Right cardiac atrium (tissue), 5 donors: ENCODE measurements at regions not wholly inside any gene's neighbourhood (a gene's known extent, or its start where the extent isn't known, plus 50 kb on each side); places are given as distances from the start of the nearest gene placed in this dataset.

Source experiments
- ATAC-seq, 2 donors: fragments of 200-7000 bp; cut with Tn5 transposase; one replicate each; pipeline versions ENCODE4 v1.8.0 to v1.9.1; 2020; ENCODE audit warnings: moderate library complexity in 2 of 2, mild to moderate bottlenecking in 1 of 2
- DNase-seq, 3 donors: peaks; one replicate each; pipeline ENCODE4 v3.0.0-alpha.2; 2020
- H3K27ac ChIP-seq: one replicate; pipeline ENCODE4 v1.5.1; 2013; ENCODE audit warnings: mild to moderate bottlenecking, low read length, control low read depth, moderate library complexity
- H3K27me3 ChIP-seq: one replicate; pipeline ENCODE4 v1.6.1; 2013; ENCODE audit not compliant: control insufficient read depth, insufficient read depth
- H3K4me1 ChIP-seq: one replicate; pipeline ENCODE4 v1.6.1; 2013; ENCODE audit warnings: low read length; ENCODE audit not compliant: control insufficient read depth, insufficient read depth
- H3K4me3 ChIP-seq: one replicate; pipeline ENCODE4 v1.5.1; 2013; ENCODE audit warnings: low read length, control low read depth
- H3K9me3 ChIP-seq: one replicate; pipeline ENCODE4 v1.6.1; 2013; ENCODE audit warnings: low read length; ENCODE audit not compliant: control insufficient read depth
- WGBS: extraction: QIAGEN DNeasy Blood & Tissue Kit; methylation state at CpG from one replicate; pipeline ENCODE4 v1.1.7; 2013; 5-methylcytosine and 5-hydroxymethylcytosine counted together
- intact Hi-C, 4 donors: fragments of 100-400 bp; cut with DNase I; formaldehyde crosslinking; loops; one replicate each; pipeline versions ENCODE4 v1.11.0 to v1.14.0; 2022 to 2023
- donor health status: healthy with polysubstance abuse.
- donor health status: DM: no; HTN: yes; CAD: no.
- donor health status: DM: no; HTN: no; CAD: no.
- donor health status: DM: no; HTN: yes; CAD: no; lungs with severe emphysema.
- donor health status: DM: yes; HTN: yes; CAD: no.

DNA sequence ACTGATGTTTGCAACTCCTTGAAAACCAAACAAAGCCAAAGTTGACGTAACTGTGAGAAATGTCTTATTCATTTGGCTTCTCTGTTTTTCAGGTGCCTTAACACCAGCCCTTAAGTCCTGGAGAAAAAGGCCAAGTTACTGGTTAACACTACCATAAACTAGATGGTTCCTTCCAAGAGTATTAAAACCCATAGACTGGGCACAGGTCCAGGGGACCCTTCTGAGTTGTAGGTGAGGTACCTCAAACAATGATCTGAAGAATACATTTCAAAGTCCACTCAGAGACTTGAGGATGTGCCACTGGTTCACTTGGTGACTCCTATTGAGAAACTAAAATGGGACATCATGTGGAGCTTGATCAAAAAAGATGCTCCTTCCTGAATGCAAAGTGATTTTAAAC lies 87.0 kb downstream of the NKX6-1 start:
- no peaks in the 10 kb centered on the region for H3K9me3 ChIP-seq
- H3K4me3 ChIP-seq = no peak overlapping the region
- no peak overlapping the region for H3K27ac ChIP-seq
- H3K4me1 ChIP-seq = no peaks in the 10 kb centered on the region
- ATAC-seq (no peak), DNase-seq (no peak)
- 93% methylated on average over 1 of the region's 1 CpG for WGBS
- intact Hi-C loops = no loop called here
- no peaks in the 10 kb centered on the region for H3K27me3 ChIP-seq

DNA sequence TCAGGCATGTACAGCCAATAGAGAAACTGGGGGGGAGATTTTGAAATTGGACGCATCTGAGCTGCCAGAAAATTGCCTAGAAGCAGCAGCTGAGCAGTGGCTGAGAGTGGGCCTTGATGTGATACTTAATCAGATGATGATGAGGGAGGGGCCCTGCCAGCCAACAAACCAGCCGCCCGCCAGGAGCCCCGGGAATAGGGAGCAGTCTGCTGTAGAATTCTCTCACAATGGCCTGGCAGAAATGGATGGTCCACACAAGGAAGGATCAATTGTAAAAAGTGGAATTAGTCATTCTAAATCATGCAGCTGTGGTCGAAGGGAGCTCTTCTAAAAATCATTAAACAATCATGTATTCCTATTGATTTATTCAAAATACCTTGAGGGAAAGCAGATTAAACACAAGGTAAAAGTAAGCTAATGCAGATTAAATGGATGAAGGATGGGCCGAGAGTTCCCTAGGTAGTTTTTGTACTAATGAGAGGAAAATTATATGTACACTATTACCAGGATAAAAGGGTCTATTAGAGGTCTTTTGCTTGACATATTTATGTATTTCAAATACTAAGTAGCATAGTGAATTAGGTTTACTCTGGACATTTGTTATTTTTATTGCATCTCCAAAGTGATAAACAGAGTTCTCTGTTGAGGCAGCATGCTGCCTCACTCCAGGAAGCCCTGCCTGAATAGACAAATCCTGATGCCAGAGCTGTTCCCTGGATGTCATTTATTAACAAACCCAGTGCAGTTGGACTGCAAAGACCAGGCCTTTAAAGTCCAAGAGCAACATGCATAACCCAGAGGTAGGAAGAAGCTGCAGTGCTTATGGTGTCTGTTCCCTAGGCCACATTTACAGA lies 91.3 kb downstream of the NKX6-1 start:
- no peak overlapping the region for H3K27ac ChIP-seq
- H3K9me3 ChIP-seq = no peaks in the 10 kb centered on the region
- intact Hi-C loops = no loop called here
- no peak overlapping the region for H3K4me3 ChIP-seq
- H3K27me3 ChIP-seq = no peaks in the 10 kb centered on the region
- ATAC-seq = no peak
- no peaks in the 10 kb centered on the region for H3K4me1 ChIP-seq
- WGBS = 77% methylated on average over 6 of the region's 6 CpGs
- DNase-seq = no peak

DNA sequence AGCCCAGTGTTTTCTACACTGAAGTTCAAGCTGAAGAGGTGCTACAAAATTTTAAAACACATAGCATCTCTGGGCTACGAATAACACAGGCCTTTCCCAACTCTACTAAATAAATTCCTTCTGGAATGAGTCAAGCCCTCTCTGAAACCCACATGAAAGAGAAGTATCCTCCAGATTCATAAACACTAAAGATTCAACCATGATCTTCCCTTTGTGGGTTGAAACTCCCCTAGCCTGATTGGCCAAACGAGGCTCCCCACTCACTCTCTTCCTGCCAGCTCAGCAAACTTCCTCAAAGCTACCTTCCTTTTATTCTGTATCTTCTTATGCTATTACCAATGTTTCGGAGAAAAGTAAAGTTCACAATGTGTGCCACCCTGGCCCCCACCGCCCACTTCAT lies 95.4 kb downstream of the NKX6-1 start:
- DNase-seq (no peak), ATAC-seq (no peak)
- Histone ChIP-seq H3K27me3 (no peaks in the 10 kb centered on the region), H3K9me3 (no peaks in the 10 kb centered on the region), H3K4me3 (no peak overlapping the region), H3K4me1 (no peaks in the 10 kb centered on the region), H3K27ac (no peak overlapping the region)
- intact Hi-C loops = no loop called here
- 79% methylated on average over 4 of the region's 4 CpGs for WGBS

DNA sequence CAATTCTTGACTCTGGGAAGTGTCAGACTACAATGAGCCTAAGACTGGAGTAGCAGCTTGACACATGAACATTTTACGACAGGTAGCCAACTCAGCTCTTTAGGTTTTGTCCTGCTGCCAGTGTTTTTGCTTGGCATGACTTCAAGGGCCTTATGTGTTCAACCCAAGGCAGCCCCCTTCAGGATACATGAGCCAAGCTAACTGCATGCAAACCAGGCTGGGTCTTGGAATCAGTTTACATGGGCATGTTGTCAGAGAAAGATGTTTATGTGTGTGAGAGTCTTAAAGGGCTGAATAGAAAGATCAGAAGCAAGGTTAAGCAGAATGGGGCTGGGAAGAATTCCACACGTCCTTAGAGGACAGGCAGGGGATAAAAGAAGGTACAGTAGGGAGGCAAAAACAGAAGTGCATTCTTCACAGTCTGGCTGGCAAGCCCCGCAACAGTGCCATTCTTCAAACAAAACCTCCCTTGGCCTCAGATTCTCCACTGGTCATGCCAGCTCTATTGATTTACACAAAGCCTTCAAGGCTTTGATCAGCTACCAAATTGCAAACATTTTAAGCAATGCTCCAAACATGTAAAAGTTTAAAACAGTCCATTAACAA lies 97.3 kb downstream of the NKX6-1 start:
- H3K4me1 ChIP-seq = no peaks in the 10 kb centered on the region
- no peak overlapping the region for H3K4me3 ChIP-seq
- intact Hi-C loops = no loop called here
- no peak for ATAC-seq
- no peaks in the 10 kb centered on the region for H3K27me3 ChIP-seq
- DNase-seq = no peak
- H3K9me3 ChIP-seq = no peaks in the 10 kb centered on the region
- H3K27ac ChIP-seq = no peak overlapping the region
- 43% methylated on average over 3 of the region's 3 CpGs for WGBS

- no peak overlapping the region for H3K27ac ChIP-seq
- H3K9me3 ChIP-seq = no peaks in the 10 kb centered on the region
- no peak overlapping the region for H3K4me3 ChIP-seq
- WGBS = 79% methylated on average over 3 of the region's 3 CpGs
- DNase-seq = no peak
- no peaks in the 10 kb centered on the region for H3K4me1 ChIP-seq
- ATAC-seq = no peak
- intact Hi-C loops = no loop called here
- no peaks in the 10 kb centered on the region for H3K27me3 ChIP-seq
Observed at GRCh38 chr4:84394386-84394785, 104.7 kb downstream of the NKX6-1 start.

- Histone ChIP-seq H3K4me1 (no peaks in the 10 kb centered on the region), H3K27ac (no peak overlapping the region), H3K27me3 (no peaks in the 10 kb centered on the region), H3K4me3 (no peak overlapping the region), H3K9me3 (no peaks in the 10 kb centered on the region)
- 78% methylated on average over 3 of the region's 3 CpGs for WGBS
- no peak for DNase-seq
- intact Hi-C loops = no loop called here
- ATAC-seq = no peak
Observed at GRCh38 chr4:84392951-84393590, 106.0 kb downstream of the NKX6-1 start.

DNA sequence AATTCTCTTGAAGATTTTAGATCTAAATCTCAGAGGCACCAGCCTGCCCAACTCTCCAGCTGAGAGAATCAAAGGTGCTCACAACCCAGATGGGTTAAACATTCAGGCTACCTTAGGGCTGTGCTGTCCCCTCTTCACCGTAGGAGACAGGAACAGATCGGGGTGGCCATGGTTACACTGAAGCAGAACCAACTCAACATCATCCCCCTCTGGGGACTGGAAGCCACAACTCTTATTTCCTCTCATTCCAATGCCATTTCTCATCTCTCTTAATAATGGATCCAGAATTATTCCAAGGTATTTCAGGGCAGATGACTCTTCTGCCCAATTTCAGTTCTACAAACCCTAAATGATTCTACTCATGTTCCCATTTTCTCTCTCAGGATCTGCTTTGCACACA lies 109.7 kb downstream of the NKX6-1 start:
- Histone ChIP-seq H3K27me3 (no peaks in the 10 kb centered on the region), H3K9me3 (no peaks in the 10 kb centered on the region), H3K4me1 (no peaks in the 10 kb centered on the region), H3K4me3 (no peak overlapping the region), H3K27ac (no peak overlapping the region)
- ATAC-seq = no peak
- DNase-seq = no peak
- WGBS = 80% methylated on average over 2 of the region's 2 CpGs
- intact Hi-C loops = no loop called here

DNA sequence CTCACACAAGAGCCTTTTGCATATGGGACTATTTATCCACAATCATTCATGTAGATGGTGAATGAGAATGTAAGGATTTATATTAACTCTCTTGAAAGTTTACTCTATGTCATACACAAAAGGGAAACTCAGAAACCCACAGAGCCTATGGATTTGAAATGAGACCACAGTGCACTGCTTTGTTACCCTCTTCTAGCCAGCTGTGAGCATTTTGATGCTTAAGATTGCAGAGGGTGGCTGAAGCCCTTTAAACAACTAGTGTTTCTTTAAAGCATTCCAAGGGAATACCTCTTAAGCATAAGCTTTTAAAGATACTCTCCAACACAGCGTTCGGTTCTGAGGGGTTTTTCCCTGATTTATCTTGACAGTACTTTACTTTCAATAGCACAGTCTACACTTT lies 113.9 kb downstream of the NKX6-1 start:
- no peaks in the 10 kb centered on the region for H3K27me3 ChIP-seq
- H3K27ac ChIP-seq = no peak overlapping the region
- H3K9me3 ChIP-seq = no peaks in the 10 kb centered on the region
- no peak overlapping the region for H3K4me3 ChIP-seq
- intact Hi-C loops = no loop called here
- DNase-seq (no peak), ATAC-seq (no peak)
- WGBS = 18% methylated on average over 2 of the region's 2 CpGs
- no peaks in the 10 kb centered on the region for H3K4me1 ChIP-seq

- Histone ChIP-seq H3K27me3 (no peaks in the 10 kb centered on the region), H3K27ac (no peak overlapping the region), H3K9me3 (no peaks in the 10 kb centered on the region), H3K4me1 (no peaks in the 10 kb centered on the region), H3K4me3 (no peak overlapping the region)
- intact Hi-C loops = no loop called here
- DNase-seq = no peak
- WGBS = 61% methylated on average over 1 of the region's 1 CpG
- ATAC-seq = no peak
Observed at GRCh38 chr4:84384801-84385200, 114.3 kb downstream of the NKX6-1 start.

DNA sequence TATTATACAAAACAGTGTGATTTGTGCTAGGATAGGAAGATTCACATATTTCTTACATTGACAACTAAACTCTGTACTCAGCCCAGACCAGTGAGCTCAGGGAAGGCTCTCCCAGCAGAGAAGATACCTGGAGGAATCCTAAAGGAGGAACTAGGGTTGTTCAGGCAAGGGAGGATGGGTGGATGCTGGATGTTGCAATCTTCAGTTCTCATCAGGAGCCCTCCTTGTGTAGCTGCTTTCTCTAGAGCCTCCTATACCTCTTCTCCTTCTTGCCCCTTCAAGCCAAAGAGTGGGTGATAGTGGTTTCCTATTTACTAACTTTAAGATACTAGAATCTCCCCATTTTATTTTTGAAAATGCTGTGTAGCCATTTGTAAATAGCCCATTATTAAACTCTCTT lies 117.3 kb downstream of the NKX6-1 start:
- Histone ChIP-seq H3K27me3 (no peaks in the 10 kb centered on the region), H3K9me3 (no peaks in the 10 kb centered on the region), H3K4me3 (no peak overlapping the region), H3K27ac (no peak overlapping the region), H3K4me1 (no peaks in the 10 kb centered on the region)
- no peak for DNase-seq
- ATAC-seq = no peak
- intact Hi-C loops = no loop called here

DNA sequence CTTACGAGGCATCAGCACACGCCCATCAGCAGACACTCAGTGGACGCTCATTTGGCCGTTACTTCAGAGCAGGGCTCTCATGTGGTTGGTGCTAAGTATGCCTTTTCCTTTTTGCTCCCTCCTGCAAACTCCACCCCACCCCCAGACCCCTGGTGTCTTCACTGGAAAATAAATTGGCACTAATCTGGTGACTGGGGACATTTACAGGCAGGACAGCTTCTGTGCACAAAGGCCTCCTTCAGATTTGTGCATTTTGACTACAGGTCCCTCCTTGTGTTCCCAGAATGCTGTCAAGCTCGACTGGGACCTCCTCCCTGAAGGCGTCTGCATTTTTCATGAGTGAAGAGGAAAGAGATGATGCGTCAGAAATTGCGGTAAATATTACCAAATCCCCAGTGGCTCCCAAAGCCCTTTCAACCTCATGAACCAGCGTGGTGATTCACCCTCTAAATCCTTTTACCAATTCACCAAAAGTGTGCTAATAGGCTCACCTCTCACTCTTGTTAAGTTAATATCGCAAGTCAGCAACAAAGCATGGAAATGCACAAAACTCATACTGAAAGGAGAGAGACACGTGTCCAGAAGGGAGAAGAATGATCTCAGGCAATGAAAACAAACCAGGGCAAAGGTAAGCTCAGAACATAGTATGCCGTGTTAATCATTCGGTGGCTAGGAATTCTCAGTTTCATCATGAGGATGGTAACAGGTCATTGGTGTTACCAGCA lies 119.0 kb downstream of the NKX6-1 start:
- intact Hi-C loops = no loop called here
- 33% methylated on average over 13 of the region's 13 CpGs for WGBS
- Histone ChIP-seq H3K27me3 (no peaks in the 10 kb centered on the region), H3K9me3 (no peaks in the 10 kb centered on the region), H3K4me1 (no peaks in the 10 kb centered on the region), H3K27ac (no peak overlapping the region), H3K4me3 (no peak overlapping the region)
- ATAC-seq (no peak), DNase-seq (no peak)
